GM21381 (cell line): ENCODE measurements at regions not wholly inside any gene's neighbourhood (a gene's known extent, or its start where the extent isn't known, plus 50 kb on each side); places are given as distances from the start of the nearest gene placed in this dataset.

Experiments used
- ATAC-seq: cut with Tn5 transposase; IDR thresholded peaks from one replicate; pipeline ENCODE4 v1.9.1; 2021; ENCODE audit warnings: mild to moderate bottlenecking, moderate library complexity; ENCODE audit not compliant: unreplicated experiment

DNA sequence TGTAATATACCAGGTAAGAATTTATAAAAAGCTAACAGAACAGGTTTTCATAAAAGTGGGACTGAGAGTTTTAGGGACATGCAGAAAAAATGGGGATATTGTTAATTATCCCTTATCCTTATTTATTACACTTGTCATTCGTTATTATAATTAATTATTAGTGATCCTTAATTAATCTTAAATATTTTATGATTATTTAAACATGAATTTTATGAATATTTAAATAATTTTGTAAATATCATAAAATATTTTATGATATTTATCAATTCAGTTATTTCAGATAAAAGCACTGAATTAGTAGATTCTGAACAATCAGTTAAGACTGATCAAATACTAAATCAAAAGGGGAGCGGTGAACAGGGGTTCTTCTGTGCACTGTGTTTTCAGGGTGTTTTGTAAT, 300.1 kb downstream of the PAX1 start:
- ATAC-seq = no peak

DNA sequence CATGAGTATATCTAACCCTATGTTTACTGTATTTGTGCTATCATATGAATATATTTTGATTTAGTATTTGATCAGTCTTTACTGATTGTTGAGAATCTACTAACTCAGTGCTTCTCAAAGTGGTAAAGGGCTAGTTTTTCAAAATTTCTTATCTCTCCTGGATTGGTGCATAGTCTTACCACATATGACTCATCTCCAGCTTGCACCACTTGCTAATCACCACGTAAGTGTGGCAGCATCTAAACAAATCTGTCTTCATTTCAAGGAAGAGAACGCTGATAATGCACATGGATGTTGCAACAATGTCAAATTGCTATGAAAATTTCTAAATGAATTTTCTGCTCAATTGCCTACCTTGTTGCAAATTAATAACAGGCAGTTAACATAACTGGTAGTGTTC, 299.5 kb downstream of the PAX1 start:
- no peak for ATAC-seq

DNA sequence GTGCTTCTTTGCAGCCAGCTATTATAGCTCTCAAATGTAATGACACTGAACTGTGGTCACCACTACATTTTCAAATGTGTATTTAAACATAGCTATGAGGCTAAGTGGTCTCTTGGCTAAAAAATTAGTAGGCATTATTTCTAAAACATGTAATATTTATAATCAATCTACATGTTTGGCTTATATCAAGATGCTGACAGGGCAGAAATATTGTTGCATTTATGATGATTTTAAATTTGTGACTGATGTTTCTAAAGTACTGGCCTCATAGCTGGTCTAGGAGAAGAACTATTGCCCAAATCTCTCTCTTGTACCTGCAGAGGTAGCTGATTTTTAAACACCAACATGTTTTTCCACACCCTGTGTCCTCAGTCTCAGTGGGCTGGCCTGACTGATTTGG, 298.2 kb downstream of the PAX1 start:
- no peak for ATAC-seq

DNA sequence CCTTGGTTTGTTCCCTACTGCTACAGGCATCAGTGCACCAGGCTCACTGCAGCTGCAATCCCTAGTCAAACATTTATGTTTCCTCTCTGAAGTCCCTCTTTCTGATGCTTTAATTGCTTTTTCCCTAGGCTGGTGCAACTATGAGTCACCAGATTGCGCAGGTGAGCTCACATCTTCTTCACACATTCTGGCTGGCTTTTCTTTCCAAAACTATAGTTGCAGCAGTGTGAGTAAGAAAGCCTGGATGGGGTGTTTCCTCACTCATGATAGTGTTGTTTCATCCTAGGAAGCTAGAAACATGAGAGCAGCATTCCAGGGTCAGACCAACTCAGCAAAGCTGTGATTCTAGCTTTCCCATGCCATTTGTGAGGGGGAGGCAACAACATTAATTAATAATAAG, 296.4 kb downstream of the PAX1 start:
- ATAC-seq = no peak

DNA sequence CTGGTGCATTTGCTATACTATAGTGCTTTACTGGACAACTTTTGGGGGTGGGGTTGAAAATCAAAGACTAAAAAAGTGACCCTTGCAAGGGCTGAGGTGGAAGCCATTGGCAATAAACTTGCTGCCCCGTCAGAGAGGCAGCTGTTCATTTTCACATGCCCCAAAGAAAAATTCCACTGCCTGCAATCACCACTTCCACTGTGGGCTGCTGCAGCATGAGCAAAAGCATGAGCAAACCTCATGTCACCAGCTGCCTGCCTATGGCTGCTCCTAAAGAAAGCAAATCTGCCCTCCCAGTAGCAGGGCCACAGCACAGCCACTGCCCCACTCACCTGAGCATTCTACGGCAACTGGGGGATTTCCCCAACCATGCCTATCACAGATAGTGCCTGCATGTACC, 290.0 kb downstream of the PAX1 start:
- no peak for ATAC-seq

DNA sequence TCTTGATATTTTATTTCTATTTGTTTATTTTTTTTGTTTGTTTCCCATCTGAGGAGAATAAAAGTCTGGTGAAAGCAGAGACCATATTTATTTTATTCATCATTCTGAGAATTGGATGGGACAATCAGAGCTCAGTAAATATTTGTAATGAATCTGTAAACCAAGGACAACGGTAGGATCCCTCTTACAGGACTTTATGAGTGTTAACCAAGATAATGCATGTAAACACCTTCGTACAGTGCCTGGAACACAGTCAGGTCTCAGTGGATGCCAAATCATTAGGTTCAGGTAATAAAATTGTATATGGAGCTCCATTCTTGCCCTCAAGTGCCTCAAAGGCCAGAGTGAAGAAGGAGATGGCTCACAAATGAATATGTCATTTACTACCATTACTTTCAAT, 288.7 kb downstream of the PAX1 start:
- ATAC-seq = no peak

DNA sequence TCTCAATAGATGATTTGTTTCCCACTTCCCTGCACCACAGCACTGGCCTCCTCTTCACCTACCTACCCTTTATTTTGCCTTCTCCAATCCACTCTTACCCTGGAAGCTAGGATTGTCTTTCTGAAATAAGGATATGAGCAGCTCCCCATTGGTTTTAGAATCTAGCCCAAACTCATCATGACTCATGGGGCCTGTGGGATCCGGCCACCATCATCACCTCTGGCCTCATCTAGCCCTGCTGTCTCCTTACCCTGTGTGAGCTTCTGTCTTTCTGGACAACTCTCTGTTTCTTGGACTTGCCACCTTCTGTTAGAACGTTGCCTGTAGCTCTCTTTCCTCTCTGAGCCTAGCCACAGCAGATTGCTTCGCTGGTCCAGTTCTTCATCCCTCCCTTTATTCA, 277.1 kb downstream of the PAX1 start:
- no peak for ATAC-seq

DNA sequence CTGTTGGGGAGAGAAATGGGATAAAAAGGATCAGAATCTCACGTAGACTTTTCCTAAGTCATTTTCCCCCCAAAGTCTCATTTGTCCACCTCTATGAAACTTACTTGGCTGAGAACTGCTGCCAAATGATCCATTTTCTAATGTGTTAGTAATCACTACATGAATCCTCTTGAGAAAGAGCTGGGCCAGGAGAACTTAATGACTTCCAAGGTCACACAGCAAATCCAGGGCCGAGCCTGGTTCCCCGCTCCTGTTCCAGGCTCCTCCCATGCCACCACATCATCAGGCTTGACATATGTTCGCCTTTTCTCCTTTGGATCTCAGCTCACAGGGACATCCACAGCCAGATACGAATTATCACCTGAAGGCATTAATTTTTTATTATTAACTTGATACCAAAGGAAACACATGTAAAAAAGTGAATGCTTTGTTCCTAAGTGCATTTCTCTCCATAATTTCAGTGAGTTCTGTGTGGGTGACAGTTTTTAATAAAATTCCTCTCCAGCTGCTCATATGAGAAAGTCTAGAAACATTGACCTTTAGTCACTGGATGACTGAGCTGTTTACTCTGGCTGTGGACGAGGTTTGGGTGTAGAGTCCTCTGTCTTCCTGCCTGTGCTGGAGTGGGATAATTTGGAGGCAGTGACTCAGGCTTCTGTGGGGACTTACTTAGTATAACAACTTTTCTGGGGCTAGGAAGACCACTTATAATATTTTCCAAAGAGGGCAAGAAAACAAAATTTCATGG, 276.3 kb downstream of the PAX1 start:
- ATAC-seq = no peak

DNA sequence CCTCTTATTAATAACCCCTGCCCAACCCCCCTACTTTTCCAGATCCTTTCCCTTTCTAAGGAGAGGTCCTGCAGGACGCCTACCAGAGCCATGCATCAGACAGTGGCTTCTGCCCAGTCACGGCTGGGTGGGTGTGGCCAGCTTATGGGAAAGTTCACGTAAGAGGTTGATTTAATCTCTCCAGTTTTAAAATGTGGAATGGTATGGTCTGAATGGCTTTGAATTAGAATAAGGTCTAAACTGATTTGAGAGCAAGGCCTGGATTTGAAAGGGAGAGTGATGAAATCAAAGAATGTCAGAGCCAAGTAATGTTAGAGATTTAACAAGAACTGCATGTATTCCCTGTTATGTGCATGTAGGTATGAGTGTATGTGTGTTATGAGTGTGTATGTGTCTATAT, 275.7 kb downstream of the PAX1 start:
- no peak for ATAC-seq

DNA sequence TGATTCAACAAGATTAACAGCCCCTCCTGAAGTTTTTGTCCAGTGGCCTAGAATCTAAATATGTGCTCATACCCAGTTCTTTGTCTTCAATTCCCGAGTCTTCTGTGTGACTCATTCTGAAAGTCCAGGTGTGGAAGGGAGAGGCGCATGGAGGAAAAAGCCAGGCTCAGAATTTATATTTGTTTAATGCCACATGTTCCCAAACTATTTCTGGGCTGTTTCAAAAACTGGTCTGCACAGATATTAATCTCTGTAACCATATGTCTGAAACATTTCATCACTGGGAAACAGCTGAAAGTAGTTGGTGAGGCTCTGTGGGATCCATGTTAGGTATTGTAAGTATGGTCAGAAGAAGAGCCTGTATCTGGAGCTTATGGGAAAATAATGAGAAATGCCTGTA, 266.0 kb downstream of the PAX1 start:
- no peak for ATAC-seq

DNA sequence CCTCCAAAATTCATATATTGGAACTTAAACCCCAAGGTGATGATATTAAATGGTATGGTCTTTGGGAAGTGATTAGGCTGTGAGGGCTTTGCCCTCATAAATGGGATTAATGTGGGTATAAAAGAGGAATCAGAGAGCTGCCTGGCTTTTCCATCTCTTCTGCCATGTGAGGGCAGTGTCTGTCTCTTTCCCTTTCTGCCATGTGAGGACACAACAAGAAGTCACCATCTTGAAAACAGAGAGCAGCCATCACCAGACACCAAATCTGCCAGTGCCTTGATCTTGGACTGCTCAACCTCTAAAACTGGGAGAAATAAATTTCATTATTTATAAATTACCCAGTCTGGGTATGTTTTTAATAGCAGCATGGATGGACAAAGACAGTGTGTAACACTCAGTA, 263.0 kb downstream of the PAX1 start:
- ATAC-seq = no peak

DNA sequence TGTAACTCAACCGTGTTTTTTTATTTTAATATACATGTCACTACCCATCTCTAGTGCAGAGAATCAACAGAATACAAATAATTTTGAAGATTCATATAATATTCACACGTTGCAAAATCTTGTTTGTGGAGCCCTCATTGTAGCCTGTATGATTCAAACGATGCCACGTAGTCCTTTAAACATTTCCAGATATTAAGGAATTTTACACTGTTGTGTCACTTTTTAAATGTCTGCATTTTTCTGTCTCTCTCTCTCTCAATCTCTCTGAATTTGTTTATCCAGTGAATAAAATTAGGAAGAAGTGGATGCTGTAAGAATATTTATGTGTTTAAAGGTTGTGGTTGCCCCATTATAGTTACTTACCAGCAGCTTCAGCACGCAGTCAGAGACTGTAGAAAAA, 262.0 kb downstream of the PAX1 start:
- no peak for ATAC-seq

DNA sequence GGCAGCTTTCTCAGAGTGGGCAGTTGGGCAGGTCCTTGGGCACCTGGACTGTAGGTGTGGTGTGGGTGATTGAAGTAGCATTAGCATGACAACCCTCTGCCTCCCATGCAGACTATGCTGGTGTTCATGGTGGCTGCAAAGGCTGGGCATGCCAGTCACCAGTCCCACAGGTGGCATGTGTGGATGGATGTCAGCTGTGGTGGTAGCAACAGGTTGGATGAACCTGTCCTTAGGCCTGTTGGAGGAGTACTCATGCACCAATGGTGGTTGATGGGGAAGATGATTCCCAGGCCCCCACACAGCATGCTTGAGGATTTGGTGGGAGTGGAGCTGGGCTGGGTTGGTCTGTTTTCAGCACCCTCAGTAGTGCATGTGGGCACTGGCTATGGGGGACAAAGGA, 251.1 kb downstream of the PAX1 start:
- ATAC-seq = no peak

DNA sequence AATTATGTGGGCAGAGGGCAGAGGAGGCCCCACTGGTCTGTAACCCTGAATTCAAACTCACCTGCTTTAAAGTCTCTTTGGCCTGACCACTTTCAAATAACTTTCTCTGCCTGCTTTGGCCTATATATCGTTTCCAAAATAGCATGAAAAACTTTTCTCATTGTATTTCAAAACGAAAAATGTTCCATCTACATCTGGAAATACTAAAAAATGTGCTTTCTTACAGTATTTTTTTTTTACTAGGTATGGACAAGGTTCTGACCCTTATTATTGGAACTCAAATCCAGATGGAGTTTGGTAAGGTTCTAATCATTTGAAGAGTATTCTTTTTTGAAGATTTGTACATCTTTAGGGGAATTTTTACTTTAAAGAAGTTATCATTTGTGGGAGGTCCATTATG, 241.9 kb downstream of the PAX1 start:
- ATAC-seq = no peak

DNA sequence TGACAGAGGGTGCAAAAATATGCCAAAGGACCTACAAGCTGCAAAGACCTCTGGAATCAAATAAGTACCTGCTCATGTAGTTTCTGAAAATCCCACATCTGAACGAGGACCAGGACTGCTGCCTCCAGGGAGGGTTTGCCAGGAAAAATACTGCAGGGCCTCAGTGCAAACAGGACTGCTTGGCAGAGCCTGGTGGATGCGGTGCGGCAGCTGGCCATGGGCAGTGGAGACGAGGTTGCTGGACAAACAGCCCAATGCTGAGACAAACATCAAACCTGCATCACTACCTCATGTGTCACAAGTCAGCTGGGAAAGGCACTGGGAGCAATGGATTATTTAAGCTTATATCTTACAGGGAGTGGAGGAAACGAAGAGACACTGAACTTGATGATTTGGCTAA, 238.8 kb downstream of the PAX1 start:
- ATAC-seq = no peak

DNA sequence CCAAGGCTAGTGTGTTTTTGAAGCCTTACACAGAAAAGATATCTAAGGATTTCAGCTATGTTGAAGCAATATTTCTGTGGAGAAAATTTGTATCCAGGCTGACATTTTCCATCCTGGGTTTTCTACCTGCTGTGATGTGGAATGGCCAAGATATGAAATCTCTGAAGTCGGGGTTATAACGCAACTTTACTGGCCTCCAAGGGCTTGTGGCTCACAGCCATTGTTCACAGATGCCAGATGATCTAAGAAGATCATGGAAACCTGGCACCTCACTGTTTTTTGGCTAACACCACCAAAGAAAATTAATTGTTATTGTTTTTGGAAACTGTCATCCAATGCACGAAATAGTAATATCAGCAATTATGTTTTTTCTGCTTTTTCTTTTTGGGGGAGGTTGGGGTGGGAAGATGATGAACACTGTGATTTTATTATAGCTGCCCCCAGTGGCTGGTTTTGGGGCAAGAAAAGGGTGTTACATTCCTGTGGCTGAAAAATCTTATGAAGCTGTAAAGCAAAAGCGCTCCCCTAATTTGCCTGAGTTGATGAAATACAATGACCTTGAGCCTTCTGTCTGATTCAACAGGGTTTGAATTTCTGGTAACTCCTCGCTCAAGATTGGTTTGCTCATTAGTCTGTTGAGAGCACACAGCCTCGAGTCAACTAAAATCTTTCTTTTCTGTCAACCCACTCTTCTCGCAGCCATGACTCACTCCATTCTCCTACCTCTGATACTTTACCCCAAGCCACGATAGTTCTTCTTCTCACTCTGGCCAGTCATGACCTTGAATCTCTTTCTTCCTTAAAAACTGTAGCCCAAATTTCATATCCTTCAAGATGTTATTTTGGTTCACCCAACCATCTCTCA, 236.7 kb downstream of the PAX1 start:
- no peak for ATAC-seq

DNA sequence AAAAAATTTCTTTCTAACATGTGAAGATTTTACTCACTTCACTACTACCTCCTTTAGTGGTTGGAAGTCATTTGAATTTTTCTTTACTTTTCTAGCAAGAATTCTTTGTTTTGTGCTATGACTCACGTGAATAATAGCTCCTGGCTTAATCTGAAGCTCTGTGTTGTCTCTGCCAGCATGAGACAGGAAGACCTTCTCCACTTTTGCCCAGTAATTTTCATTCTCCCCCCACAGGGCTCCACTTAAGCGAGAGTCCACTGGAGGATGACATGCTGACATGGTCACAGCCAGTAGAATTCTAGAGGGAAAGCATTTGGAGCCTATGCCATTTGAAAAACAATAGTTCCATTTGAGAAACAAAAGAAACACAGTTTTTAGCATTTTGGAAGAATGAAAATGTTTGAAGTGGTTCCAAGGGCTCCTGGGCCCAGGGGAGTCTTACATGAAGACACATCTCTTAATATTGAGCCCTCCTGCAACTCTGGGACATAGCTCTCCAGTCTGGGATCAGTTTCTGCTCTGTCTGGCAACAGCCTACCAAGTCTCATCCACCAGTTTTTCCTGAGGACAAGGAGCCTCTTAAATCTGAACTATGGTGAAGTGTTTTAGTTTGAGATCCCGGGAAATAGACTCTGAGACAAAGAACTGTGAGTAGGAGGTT, 231.4 kb downstream of the PAX1 start:
- no peak for ATAC-seq

DNA sequence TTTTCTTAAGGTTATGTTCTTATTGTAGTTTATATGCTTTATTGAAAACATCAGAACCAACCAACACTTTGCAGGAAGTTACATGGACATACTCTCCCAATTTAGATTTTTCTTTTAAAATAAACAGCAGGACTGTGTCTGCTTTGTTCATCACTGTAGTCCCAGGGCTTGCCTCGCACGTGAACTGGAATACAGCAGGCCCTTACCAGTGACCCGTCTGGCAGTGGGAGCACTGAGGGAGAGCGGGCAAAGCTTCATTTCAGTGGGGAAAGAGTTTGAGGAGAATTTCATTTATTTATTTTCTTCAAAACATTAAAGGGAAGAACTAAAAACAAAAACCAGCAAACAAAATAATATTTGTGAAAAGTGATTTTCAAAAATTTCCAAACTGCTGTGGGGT, 230.8 kb downstream of the PAX1 start:
- ATAC-seq = no peak

DNA sequence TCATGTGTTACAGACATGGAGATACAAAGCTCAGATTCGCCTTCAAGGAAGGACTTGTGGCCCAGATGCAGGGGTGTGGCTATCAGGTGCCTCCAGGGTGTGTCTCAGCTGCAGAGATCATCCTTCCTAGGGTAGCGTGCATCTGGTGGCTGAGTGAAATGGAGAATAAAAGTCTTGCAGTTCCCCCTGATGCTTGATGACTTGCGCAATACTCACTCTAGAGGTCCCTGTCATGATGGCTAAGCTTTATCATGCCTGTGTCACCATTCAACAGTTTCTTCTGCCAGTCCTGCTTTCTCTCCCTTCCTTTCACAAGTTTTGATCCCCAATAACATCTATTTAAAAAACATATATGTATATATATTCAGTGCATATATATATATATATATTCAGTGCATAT, 228.1 kb downstream of the PAX1 start:
- no peak for ATAC-seq

DNA sequence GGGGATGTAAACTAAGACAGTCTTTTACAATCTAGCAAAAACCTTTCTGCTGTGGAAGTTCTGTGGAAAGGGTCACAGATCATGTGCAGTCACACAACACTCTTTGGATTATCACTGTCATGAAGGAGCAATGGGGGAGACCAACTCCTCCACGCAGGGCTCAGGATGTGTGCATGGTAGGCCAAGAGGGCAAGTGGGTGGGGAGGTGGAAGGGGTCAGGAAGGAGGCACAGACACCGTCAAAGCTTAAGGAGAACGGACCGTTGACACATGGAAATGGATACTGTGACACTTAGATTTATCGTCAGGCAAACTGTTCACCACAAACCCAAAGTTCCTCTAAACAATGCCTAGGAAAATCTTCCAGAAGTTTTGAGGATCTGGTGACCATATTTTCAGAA, 215.8 kb downstream of the PAX1 start:
- ATAC-seq = no peak

DNA sequence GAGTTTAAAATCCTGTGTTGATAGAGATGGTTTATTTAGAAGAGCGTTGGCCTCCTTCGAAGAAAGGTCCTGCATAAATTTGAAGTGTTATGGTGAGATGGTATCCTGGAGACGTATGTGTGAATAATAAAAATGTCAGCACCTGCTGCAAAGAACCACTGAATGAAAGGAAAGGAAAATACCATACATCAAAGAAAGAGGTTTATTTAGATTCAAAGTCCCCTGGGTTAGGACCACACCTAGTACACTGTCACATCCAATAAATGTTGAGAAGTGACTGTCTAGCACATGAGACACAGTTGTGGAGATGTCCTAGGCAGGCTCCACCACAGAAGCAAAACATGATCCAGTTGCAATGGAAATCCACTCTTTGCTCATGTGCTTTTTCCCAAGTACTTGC, 214.7 kb downstream of the PAX1 start:
- ATAC-seq = no peak

DNA sequence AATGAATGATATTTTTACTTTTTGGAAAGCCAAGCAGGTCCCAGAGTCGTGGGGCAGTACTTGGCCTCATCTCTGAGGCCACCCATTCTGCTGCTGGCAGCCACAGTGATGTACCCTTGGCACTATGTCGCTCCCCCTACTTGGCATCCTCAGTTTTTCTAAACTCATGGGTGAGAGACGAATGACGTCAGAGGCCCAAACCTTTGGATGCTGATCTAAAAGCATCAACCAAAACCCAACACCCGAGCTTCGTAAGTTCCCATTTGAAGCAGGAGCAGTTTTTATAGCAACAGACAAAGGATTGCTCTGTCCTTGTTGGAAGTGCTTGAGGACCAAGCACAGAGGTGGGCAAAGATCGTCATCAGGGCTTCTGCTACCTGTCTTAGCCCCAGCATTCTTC, 212.9 kb downstream of the PAX1 start:
- no peak for ATAC-seq
